ENCODE measurements at regions not wholly inside any gene's neighbourhood (a gene's known extent, or its start where the extent isn't known, plus 50 kb on each side); places are given as distances from the start of the nearest gene placed in this dataset.
A peak's percentile ranks its signal among the peaks of the same experiment; 100 is the strongest.

DNA sequence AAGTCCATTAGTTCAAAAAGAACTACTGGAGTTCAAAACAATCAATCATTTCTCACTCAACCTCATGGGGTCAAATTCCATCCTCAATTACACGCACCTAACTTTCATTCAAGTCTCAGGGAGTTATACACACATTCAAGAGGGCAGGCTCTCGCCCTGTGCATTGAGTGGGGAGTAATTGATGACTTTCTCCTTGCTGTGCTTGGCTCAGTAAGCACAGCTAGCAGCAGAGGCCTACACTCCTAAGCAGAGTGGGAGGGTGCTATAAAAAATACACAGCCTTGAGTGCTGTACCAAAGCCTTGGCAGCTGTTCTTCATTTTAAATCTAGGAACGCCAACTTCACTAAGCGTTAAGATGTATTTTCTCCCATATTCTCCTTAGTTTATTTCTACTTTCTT, 958.3 kb upstream of the ADGRL3 start:
- DNase-seq (ENCODE audit: low spot score) (no peak), ATAC-seq (peak; percentile 56)
- Mint-ChIP-seq H3K4me3 (no peak overlapping the region), H3K4me1 (peaks cover 5% of the 10 kb centered on the region), H3K9me3 (no peaks in the 10 kb centered on the region), H3K27me3 (ENCODE audit: low read depth) (no peaks in the 10 kb centered on the region), H3K27ac (no peak overlapping the region), H3K36me3 (no peaks in the 10 kb centered on the region)
- TF ChIP-seq, protein P1, sequence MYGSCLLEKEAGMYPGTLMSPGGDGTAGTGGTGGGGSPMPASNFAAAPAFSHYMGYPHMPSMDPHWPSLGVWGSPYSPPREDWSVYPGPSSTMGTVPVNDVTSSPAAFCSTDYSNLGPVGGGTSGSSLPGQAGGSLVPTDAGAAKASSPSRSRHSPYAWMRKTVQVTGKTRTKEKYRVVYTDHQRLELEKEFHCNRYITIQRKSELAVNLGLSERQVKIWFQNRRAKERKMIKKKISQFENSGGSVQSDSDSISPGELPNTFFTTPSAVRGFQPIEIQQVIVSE (CRISPR knock-in tag; IDR thresholded peaks at IDR 0.05; ENCODE audit: borderline replicate concordance): no peak
- ChIA-PET CTCF (no interaction called here), POLR2A (no interaction called here)

DNA sequence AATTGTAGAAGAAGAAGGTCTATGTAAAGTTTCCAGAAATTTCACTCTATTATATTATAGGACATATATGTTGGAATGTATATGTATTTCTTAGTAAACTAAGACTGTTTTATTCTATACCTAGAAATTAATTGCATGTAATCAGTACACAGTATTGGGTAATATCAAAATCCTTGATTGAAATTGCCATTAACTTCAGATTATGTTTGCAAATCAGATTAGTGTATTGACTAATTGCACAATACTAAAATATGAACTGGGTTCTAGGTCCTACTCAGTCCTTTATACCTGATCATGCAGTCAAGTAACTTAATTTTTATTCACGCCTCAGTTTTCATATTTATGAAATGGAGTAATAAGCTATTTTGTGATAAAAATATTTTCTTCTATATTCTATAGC, 950.3 kb upstream of the ADGRL3 start:
- H3K27ac Mint-ChIP-seq: no peak overlapping the region
- H3K4me1 Mint-ChIP-seq: no peaks in the 10 kb centered on the region

DNA sequence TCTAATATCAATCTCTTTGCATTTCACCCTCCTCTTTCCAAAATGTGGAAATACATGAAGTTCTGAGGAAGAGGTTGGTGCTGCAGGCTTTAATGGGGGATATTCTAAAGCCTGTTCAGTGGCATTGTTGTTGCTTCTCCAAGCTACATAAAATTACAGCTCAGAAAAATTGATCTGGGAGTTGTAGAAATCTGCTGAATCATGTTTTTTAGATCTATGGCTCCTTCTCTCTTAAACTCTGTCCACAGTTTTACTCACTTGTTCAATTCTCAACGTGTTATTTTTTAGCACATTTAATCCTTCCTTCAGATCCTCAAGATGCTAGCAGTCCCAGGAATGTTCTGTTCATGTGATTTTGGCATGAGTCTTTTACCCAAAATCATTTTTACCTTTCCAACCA, 949.5 kb upstream of the ADGRL3 start:
- ChIA-PET POLR2A (no interaction called here), CTCF (no interaction called here)
- H3K9me3 Mint-ChIP-seq: no peaks in the 10 kb centered on the region
- no peaks in the 10 kb centered on the region for H3K36me3 Mint-ChIP-seq
- no peaks in the 10 kb centered on the region for H3K4me1 Mint-ChIP-seq
- no peak overlapping the region for H3K4me3 Mint-ChIP-seq
- H3K27ac Mint-ChIP-seq: no peak overlapping the region
- ATAC-seq (no peak), DNase-seq (ENCODE audit: low spot score) (no peak)
- no peaks in the 10 kb centered on the region for H3K27me3 Mint-ChIP-seq (ENCODE audit: low read depth)
- TF ChIP-seq ZBTB21 (CRISPR knock-in tag; IDR thresholded peaks at IDR 0.05; ENCODE audit: borderline replicate concordance) (no peak), NR2C2 (CRISPR knock-in tag; IDR thresholded peaks at IDR 0.05) (no peak), RORB (CRISPR knock-in tag; IDR thresholded peaks at IDR 0.05) (no peak), FOXP1 (CRISPR knock-in tag; IDR thresholded peaks at IDR 0.05; ENCODE audit: borderline replicate concordance) (no peak), GRHL2 (CRISPR knock-in tag; IDR thresholded peaks at IDR 0.05; ENCODE audit: insufficient replicate concordance, severe bottlenecking) (no peak), CREM (CRISPR knock-in tag; IDR thresholded peaks at IDR 0.05) (no peak), GABPB1 (CRISPR knock-in tag; IDR thresholded peaks at IDR 0.05) (no peak), TP53 (CRISPR knock-in tag; IDR thresholded peaks at IDR 0.05) (no peak), KAT7 (CRISPR knock-in tag; IDR thresholded peaks at IDR 0.05; ENCODE audit: borderline replicate concordance) (no peak)
- TF ChIP-seq, protein P2, sequence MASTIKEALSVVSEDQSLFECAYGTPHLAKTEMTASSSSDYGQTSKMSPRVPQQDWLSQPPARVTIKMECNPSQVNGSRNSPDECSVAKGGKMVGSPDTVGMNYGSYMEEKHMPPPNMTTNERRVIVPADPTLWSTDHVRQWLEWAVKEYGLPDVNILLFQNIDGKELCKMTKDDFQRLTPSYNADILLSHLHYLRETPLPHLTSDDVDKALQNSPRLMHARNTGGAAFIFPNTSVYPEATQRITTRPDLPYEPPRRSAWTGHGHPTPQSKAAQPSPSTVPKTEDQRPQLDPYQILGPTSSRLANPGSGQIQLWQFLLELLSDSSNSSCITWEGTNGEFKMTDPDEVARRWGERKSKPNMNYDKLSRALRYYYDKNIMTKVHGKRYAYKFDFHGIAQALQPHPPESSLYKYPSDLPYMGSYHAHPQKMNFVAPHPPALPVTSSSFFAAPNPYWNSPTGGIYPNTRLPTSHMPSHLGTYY (CRISPR knock-in tag; IDR thresholded peaks at IDR 0.05): no peak
- TF ChIP-seq, protein P3, sequence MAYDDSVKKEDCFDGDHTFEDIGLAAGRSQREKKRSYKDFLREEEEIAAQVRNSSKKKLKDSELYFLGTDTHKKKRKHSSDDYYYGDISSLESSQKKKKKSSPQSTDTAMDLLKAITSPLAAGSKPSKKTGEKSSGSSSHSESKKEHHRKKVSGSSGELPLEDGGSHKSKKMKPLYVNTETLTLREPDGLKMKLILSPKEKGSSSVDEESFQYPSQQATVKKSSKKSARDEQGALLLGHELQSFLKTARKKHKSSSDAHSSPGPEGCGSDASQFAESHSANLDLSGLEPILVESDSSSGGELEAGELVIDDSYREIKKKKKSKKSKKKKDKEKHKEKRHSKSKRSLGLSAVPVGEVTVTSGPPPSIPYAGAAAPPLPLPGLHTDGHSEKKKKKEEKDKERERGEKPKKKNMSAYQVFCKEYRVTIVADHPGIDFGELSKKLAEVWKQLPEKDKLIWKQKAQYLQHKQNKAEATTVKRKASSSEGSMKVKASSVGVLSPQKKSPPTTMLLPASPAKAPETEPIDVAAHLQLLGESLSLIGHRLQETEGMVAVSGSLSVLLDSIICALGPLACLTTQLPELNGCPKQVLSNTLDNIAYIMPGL (CRISPR knock-in tag; IDR thresholded peaks at IDR 0.05): no peak
- TF ChIP-seq, protein P4, sequence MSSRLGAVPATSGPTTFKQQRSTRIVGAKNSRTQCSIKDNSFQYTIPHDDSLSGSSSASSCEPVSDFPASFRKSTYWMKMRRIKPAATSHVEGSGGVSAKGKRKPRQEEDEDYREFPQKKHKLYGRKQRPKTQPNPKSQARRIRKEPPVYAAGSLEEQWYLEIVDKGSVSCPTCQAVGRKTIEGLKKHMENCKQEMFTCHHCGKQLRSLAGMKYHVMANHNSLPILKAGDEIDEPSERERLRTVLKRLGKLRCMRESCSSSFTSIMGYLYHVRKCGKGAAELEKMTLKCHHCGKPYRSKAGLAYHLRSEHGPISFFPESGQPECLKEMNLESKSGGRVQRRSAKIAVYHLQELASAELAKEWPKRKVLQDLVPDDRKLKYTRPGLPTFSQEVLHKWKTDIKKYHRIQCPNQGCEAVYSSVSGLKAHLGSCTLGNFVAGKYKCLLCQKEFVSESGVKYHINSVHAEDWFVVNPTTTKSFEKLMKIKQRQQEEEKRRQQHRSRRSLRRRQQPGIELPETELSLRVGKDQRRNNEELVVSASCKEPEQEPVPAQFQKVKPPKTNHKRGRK (CRISPR knock-in tag; IDR thresholded peaks at IDR 0.05; ENCODE audit: borderline replicate concordance): no peak
- TF ChIP-seq, protein P5, sequence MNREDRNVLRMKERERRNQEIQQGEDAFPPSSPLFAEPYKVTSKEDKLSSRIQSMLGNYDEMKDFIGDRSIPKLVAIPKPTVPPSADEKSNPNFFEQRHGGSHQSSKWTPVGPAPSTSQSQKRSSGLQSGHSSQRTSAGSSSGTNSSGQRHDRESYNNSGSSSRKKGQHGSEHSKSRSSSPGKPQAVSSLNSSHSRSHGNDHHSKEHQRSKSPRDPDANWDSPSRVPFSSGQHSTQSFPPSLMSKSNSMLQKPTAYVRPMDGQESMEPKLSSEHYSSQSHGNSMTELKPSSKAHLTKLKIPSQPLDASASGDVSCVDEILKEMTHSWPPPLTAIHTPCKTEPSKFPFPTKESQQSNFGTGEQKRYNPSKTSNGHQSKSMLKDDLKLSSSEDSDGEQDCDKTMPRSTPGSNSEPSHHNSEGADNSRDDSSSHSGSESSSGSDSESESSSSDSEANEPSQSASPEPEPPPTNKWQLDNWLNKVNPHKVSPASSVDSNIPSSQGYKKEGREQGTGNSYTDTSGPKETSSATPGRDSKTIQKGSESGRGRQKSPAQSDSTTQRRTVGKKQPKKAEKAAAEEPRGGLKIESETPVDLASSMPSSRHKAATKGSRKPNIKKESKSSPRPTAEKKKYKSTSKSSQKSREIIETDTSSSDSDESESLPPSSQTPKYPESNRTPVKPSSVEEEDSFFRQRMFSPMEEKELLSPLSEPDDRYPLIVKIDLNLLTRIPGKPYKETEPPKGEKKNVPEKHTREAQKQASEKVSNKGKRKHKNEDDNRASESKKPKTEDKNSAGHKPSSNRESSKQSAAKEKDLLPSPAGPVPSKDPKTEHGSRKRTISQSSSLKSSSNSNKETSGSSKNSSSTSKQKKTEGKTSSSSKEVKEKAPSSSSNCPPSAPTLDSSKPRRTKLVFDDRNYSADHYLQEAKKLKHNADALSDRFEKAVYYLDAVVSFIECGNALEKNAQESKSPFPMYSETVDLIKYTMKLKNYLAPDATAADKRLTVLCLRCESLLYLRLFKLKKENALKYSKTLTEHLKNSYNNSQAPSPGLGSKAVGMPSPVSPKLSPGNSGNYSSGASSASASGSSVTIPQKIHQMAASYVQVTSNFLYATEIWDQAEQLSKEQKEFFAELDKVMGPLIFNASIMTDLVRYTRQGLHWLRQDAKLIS (CRISPR knock-in tag; IDR thresholded peaks at IDR 0.05; ENCODE audit: borderline replicate concordance): no peak
- TF ChIP-seq, protein P6, sequence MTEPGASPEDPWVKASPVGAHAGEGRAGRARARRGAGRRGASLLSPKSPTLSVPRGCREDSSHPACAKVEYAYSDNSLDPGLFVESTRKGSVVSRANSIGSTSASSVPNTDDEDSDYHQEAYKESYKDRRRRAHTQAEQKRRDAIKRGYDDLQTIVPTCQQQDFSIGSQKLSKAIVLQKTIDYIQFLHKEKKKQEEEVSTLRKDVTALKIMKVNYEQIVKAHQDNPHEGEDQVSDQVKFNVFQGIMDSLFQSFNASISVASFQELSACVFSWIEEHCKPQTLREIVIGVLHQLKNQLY (CRISPR knock-in tag; IDR thresholded peaks at IDR 0.05): no peak

More for the DNA sequence above, 950.3 kb upstream of the ADGRL3 start:
- Mint-ChIP-seq H3K27me3 (ENCODE audit: low read depth) (no peaks in the 10 kb centered on the region), H3K9me3 (no peaks in the 10 kb centered on the region), H3K36me3 (no peaks in the 10 kb centered on the region), H3K4me3 (no peak overlapping the region)
- POLR2A ChIA-PET: no interaction called here
- DNase-seq (ENCODE audit: low spot score) (no peak), ATAC-seq (no peak)
- no peak for TF ChIP-seq NFATC4 (CRISPR knock-in tag; IDR thresholded peaks at IDR 0.05)
- no peak for TF ChIP-seq FOXJ3 (CRISPR knock-in tag; IDR thresholded peaks at IDR 0.05; ENCODE audit: borderline replicate concordance)
- TF ChIP-seq, protein P7, sequence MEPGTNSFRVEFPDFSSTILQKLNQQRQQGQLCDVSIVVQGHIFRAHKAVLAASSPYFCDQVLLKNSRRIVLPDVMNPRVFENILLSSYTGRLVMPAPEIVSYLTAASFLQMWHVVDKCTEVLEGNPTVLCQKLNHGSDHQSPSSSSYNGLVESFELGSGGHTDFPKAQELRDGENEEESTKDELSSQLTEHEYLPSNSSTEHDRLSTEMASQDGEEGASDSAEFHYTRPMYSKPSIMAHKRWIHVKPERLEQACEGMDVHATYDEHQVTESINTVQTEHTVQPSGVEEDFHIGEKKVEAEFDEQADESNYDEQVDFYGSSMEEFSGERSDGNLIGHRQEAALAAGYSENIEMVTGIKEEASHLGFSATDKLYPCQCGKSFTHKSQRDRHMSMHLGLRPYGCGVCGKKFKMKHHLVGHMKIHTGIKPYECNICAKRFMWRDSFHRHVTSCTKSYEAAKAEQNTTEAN (CRISPR knock-in tag; IDR thresholded peaks at IDR 0.05): no peak
- TF ChIP-seq GRHL2 (CRISPR knock-in tag; IDR thresholded peaks at IDR 0.05; ENCODE audit: insufficient replicate concordance, severe bottlenecking): no peak
- no peak for TF ChIP-seq TEAD4 (CRISPR knock-in tag; IDR thresholded peaks at IDR 0.05)
- TF ChIP-seq, protein P8, sequence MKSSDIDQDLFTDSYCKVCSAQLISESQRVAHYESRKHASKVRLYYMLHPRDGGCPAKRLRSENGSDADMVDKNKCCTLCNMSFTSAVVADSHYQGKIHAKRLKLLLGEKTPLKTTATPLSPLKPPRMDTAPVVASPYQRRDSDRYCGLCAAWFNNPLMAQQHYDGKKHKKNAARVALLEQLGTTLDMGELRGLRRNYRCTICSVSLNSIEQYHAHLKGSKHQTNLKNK (CRISPR knock-in tag; IDR thresholded peaks at IDR 0.05): no peak
- TF ChIP-seq ZNF317 (CRISPR knock-in tag; IDR thresholded peaks at IDR 0.05; ENCODE audit: borderline replicate concordance, low read depth): no peak
- CTCF ChIA-PET: no interaction called here

Data from WTC11 (cell line).